ENCODE measurements at regions not wholly inside any gene's neighbourhood (a gene's known extent, or its start where the extent isn't known, plus 50 kb on each side); places are given as distances from the start of the nearest gene placed in this dataset.

GRCh38 chr10:110414548-110415309, 83.0 kb upstream of the DUSP5 start:
- peak; percentile 29; the same call in 1 of the 2 replicates for TF ChIP-seq TAF1 (IDR thresholded peaks at IDR 0.05; ENCODE audit: low read depth, low read length)
- 0 out of 2 replicates have a peak, but pooled peaks have one; percentile 33 for TF ChIP-seq POLR2A (IDR thresholded peaks at IDR 0.05; ENCODE audit: low read depth, low read length)
- TF ChIP-seq POLR2AphosphoS5 (IDR thresholded peaks at IDR 0.05; ENCODE audit: low read depth, low read length): no peak; the same call in 1 of the 2 replicates

Data from GM12891 (cell line).